NB4 (cell line): ENCODE measurements at regions not wholly inside any gene's neighbourhood (a gene's known extent, or its start where the extent isn't known, plus 50 kb on each side); places are given as distances from the start of the nearest gene placed in this dataset.

ENCODE experiments used
- DNase-seq: peaks from one replicate; pipeline ENCODE4 v3.0.0; 2010; ENCODE audit warnings: low read depth
- H3K4me3 ChIP-seq: one replicate; pipeline ENCODE4 v1.5.1; 2011; ENCODE audit warnings: mild to moderate bottlenecking, low read depth, low read length, moderate library complexity
- MAX ChIP-seq: IDR thresholded peaks from 2 replicates; pipeline ENCODE4 v1.6.1; 2011; ENCODE audit warnings: low read depth, low read length
- MYC ChIP-seq: IDR thresholded peaks from 2 replicates; pipeline ENCODE4 v1.6.1; 2011; ENCODE audit warnings: low read depth, low read length
- POLR2A ChIP-seq: IDR thresholded peaks from 2 replicates; pipeline ENCODE4 v1.6.1; 2011; ENCODE audit warnings: mild to moderate bottlenecking; ENCODE audit not compliant: insufficient read length; ENCODE audit errors: extremely low read depth
- TF ChIP-seq, protein P1 (sequence below): IDR thresholded peaks from one replicate; pipeline ENCODE4 v1.5.1; 2012; ENCODE audit warnings: low read depth, low read length

- TF ChIP-seq, protein P1, sequence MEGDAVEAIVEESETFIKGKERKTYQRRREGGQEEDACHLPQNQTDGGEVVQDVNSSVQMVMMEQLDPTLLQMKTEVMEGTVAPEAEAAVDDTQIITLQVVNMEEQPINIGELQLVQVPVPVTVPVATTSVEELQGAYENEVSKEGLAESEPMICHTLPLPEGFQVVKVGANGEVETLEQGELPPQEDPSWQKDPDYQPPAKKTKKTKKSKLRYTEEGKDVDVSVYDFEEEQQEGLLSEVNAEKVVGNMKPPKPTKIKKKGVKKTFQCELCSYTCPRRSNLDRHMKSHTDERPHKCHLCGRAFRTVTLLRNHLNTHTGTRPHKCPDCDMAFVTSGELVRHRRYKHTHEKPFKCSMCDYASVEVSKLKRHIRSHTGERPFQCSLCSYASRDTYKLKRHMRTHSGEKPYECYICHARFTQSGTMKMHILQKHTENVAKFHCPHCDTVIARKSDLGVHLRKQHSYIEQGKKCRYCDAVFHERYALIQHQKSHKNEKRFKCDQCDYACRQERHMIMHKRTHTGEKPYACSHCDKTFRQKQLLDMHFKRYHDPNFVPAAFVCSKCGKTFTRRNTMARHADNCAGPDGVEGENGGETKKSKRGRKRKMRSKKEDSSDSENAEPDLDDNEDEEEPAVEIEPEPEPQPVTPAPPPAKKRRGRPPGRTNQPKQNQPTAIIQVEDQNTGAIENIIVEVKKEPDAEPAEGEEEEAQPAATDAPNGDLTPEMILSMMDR = no peak
- TF ChIP-seq POLR2A (no peak), MYC (no peak), MAX (no peak)
- no peak overlapping the region for H3K4me3 ChIP-seq
- DNase-seq = no peak
These were observed 468.3 kb upstream of the CBLB start for GRCh38 chr3:106337116-106337515.

- no peak overlapping the region for H3K4me3 ChIP-seq
- TF ChIP-seq, protein P1 = no peak
- TF ChIP-seq MYC = no peak
- no peak for TF ChIP-seq POLR2A
- TF ChIP-seq MAX = no peak
- no peak for DNase-seq
These were observed 469.9 kb upstream of the CBLB start for GRCh38 chr3:106338582-106339214.

GRCh38 chr3:106339551-106339950 lies 470.7 kb upstream of the CBLB start:
- TF ChIP-seq MAX (no peak), POLR2A (no peak), MYC (no peak)
- TF ChIP-seq, protein P1 = no peak
- H3K4me3 ChIP-seq = no peak overlapping the region
- no peak for DNase-seq

GRCh38 chr3:106341087-106341486 lies 472.3 kb upstream of the CBLB start:
- H3K4me3 ChIP-seq = no peak overlapping the region
- no peak for DNase-seq
- TF ChIP-seq MYC = no peak
- TF ChIP-seq, protein P1 = no peak
- no peak for TF ChIP-seq POLR2A
- no peak for TF ChIP-seq MAX

DNA sequence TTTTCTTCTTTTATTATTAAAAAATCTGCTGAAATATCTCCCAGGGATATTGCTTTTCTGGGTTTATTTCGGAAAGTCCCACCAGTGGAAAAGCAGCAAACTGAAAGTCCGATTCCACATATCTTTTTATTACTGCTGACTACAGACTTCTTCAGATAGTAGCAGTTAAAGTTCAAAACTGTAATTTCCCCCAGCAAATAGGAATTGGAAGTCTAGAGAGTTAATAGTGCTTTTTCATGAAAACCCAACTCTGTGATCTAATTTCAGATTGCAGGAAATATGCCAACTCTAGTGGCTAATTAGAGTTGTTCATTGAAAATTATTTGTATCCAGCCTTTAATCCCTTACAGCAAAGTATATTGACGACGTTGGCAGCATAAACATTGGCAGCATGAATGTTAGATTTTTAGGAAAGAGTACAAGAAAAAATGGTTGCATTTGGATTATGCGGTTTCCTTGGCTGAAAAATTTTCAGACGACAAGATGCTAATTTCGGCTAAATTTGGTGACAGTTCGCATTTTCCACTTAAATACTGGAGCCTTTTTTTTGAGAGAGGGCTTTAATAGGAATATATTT lies 472.9 kb upstream of the CBLB start:
- DNase-seq = no peak
- no peak for TF ChIP-seq MYC
- TF ChIP-seq MAX = no peak
- TF ChIP-seq, protein P1 = no peak
- TF ChIP-seq POLR2A = no peak
- H3K4me3 ChIP-seq = no peak overlapping the region
